AG09309 (cell line): ENCODE measurements at regions not wholly inside any gene's neighbourhood (a gene's known extent, or its start where the extent isn't known, plus 50 kb on each side); places are given as distances from the start of the nearest gene placed in this dataset.

Experiments used
- DNase-seq: peaks from one replicate; pipeline ENCODE4 v3.0.0-alpha.2; 2010; ENCODE audit warnings: low read depth
- H3K4me3 ChIP-seq: 2 replicates; pipeline ENCODE4 v1.5.1; 2011; ENCODE audit warnings: mild to moderate bottlenecking, low read depth, low read length, moderate library complexity; ENCODE audit not compliant: control insufficient read depth
- CTCF ChIP-seq: IDR thresholded peaks from 2 replicates; pipeline ENCODE4 v1.5.1; 2011; ENCODE audit warnings: mild to moderate bottlenecking, low read depth, low read length, inconsistent platforms; ENCODE audit not compliant: insufficient read depth, control insufficient read depth; ENCODE audit errors: missing control alignments

- no peak for TF ChIP-seq CTCF
- H3K4me3 ChIP-seq = no peak overlapping the region
- DNase-seq = no peak
Observed at GRCh38 chr12:118747771-118748170, 233.6 kb upstream of the SRRM4 start.

- TF ChIP-seq CTCF = no peak
- DNase-seq = no peak
- H3K4me3 ChIP-seq = no peak overlapping the region
Observed at GRCh38 chr12:118748478-118749380, 232.6 kb upstream of the SRRM4 start.

- no peak for DNase-seq
- TF ChIP-seq CTCF = no peak
- no peak overlapping the region for H3K4me3 ChIP-seq
Observed at GRCh38 chr12:118749646-118750045, 231.7 kb upstream of the SRRM4 start.

GRCh38 chr12:118750666-118751065 is 230.7 kb upstream of the SRRM4 start:
- TF ChIP-seq CTCF = no peak
- H3K4me3 ChIP-seq = no peak overlapping the region
- DNase-seq = no peak

GRCh38 chr12:118751355-118751754 is 230.0 kb upstream of the SRRM4 start:
- DNase-seq = no peak
- H3K4me3 ChIP-seq = no peak overlapping the region
- no peak for TF ChIP-seq CTCF

- H3K4me3 ChIP-seq = no peak overlapping the region
- TF ChIP-seq CTCF = no peak
- DNase-seq = no peak
Observed at GRCh38 chr12:118760623-118761022, 220.7 kb upstream of the SRRM4 start.
